CD4-positive, alpha-beta T cell treated with Interleukin-2 at 100 ng/mL for 4 hours (primary cell): ENCODE measurements at regions not wholly inside any gene's neighbourhood (a gene's known extent, or its start where the extent isn't known, plus 50 kb on each side); places are given as distances from the start of the nearest gene placed in this dataset.

Experiments used
- DNase-seq: peaks from one replicate; pipeline ENCODE4 v3.0.0-alpha.2; 2020; ENCODE audit warnings: low spot score

GRCh38 chr1:38102636-38103035 is 56.0 kb upstream of the POU3F1 start:
- no peak for DNase-seq

DNA sequence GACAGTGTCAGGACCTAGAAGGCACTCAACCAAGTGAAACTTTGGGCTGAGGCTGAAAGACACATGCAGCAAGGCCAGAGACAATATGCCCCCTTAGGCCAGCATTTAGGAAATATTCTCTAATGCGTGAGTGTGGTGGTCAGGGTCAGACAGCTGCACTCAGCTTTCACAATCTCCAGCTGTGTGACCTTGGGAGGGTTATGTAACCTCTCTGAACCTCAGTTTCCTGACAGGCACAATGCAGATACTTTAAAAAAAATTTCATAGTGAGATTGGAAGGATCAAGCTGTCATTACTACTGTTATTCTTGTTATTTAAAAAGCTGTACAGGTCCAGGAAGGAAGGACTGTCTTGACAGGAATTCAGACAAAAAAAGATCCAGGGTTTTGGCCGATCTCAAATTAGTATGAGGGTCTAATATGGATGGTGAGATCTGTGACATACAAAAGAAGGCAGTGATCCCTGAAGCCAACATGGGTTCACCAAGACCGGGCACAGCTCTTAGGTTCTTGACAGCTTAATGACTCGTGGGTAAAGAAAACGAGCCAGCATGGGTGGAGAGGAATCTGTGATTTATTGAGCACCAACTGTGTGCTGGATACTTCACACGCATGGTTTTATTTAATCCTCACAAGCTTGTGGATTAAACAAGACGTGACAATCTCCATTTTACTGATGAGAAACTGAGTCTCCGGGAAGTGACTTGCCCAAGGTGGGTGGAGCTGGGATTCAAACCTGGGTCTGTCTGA is 54.6 kb upstream of the POU3F1 start:
- no peak for DNase-seq

DNA sequence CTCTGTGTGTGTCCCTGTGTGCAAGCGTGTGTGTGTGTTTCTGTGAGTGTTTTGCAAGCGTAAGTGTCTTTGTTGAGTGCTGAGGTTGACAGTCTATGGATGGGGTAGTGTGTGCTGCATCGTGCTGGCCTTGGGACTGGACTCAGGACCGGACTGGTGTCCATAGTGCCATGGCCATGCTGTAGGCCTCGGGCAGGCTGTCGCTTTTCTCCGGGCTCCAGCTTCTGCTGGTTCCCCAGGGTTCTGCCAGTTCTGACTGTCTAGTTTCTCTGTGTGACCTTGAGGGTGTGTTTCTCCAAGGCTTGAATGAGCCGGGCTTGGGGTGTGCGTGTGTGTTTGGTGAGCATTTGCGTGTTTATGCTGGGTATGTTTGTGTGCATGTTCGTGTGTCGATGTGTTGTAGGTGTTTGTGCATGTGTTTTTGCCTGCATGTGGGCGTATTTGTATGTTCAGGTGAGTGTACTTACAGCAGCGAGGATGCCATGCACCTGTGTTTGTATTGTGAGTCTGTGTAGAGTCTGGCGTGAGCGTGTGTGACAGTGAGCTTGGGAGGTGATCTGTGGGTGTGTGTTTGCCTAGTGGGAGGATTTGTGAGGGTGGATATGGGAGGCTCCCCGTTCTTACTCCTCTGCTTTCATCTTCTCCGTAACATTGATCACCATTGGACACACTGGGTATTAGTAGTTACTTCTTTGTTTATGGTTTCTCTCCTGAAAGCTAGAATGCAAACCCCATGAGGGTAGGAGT is 51.7 kb upstream of the POU3F1 start:
- no peak for DNase-seq

- DNase-seq, result no peak
Measured at GRCh38 chr1:38097284-38097898, 50.8 kb upstream of the POU3F1 start.
